A673 (cell line): ENCODE measurements at regions not wholly inside any gene's neighbourhood (a gene's known extent, or its start where the extent isn't known, plus 50 kb on each side); places are given as distances from the start of the nearest gene placed in this dataset.
"Not testable (repeated sequence)": the region's sequence is repeated elsewhere in the genome, so short reads cannot be mapped to it uniquely, and the experiment has no call there.

Experiments used
- BruUV-seq: library from RNA; stranded (reverse); fragments of 400-500 nt; replicated peaks from 2 replicates; lab custom pipeline; 2021; lab: Mats Ljungman, UMichigan
- CTCF ChIA-PET: fragments of 300-600 bp; sonication (Branson Sonifier 250); formaldehyde crosslinking; loops from one replicate; lab custom pipeline; 2022; ENCODE audit warnings: antibody characterized with exemption; lab: Charles Lee
- POLR2A ChIA-PET: fragments of 300-600 bp; sonication (Branson Sonifier 250); formaldehyde crosslinking; loops from one replicate; lab custom pipeline; 2022; ENCODE audit warnings: antibody characterized with exemption; ENCODE audit not compliant: low non-redundant PET; lab: Charles Lee
- DNase-seq: peaks from one replicate; pipeline ENCODE4 v3.0.0-alpha.2; 2015; ENCODE audit warnings: low spot score
- H3K27ac ChIP-seq: fragments of 200-600 bp; sonication (generic); 2 replicates; pipeline ENCODE4 v1.5.1; 2016; ENCODE audit warnings: mixed run types, low read depth, mild to moderate bottlenecking, mixed read lengths, antibody characterized with exemption, low read length; ENCODE audit not compliant: poor library complexity, severe bottlenecking
- H3K27me3 ChIP-seq: fragments of 200-600 bp; sonication (generic); replicated peaks from 2 replicates; pipeline ENCODE4 v1.6.1; 2017; ENCODE audit warnings: mixed run types, low read depth, mild to moderate bottlenecking, mixed read lengths, antibody characterized with exemption, low read length; ENCODE audit not compliant: insufficient read depth, poor library complexity
- H3K36me3 ChIP-seq: fragments of 200-600 bp; sonication (generic); 2 replicates; pipeline ENCODE4 v1.6.1; 2016; ENCODE audit warnings: mixed run types, mild to moderate bottlenecking, mixed read lengths, antibody characterized with exemption, low read length; ENCODE audit not compliant: insufficient read depth, poor library complexity, severe bottlenecking
- H3K4me1 ChIP-seq: fragments of 200-600 bp; sonication (generic); 2 replicates; pipeline ENCODE4 v1.6.1; 2017; ENCODE audit warnings: mixed run types, mild to moderate bottlenecking, mixed read lengths, antibody characterized with exemption, low read length; ENCODE audit not compliant: insufficient read depth, poor library complexity, severe bottlenecking
- H3K4me3 ChIP-seq: fragments of 200-600 bp; sonication (generic); 2 replicates; pipeline ENCODE4 v1.5.1; 2016; ENCODE audit warnings: low read depth, mixed run types, mild to moderate bottlenecking, mixed read lengths, low read length; ENCODE audit not compliant: poor library complexity, severe bottlenecking
- H3K9me3 ChIP-seq: fragments of 200-600 bp; sonication (generic); 2 replicates; pipeline ENCODE4 v1.6.1; 2016; ENCODE audit warnings: mixed run types, low read depth, mild to moderate bottlenecking, mixed read lengths, antibody characterized with exemption, low read length; ENCODE audit not compliant: poor library complexity, severe bottlenecking
- CTCF ChIP-seq: fragments of 300-800, 200-600 bp; sonication (generic); conservative IDR thresholded peaks from 2 replicates; pipeline ENCODE4 v1.5.1; 2017; ENCODE audit warnings: low read depth, mild to moderate bottlenecking, antibody characterized with exemption, low read length, moderate library complexity, mixed read lengths
- EZH2 ChIP-seq: fragments of 200-600 bp; sonication (generic); IDR thresholded peaks from 2 replicates; pipeline ENCODE4 v1.6.1; 2017; ENCODE audit warnings: borderline replicate concordance, low read depth, mild to moderate bottlenecking, mixed read lengths, antibody characterized with exemption, low read length; ENCODE audit not compliant: poor library complexity, severe bottlenecking
- intact Hi-C: fragments of 100-400 bp; cut with micrococcal nuclease; formaldehyde crosslinking; loops from one replicate; pipeline ENCODE4 v1.10.0; 2022; ENCODE audit not compliant: unreplicated experiment

- no peak overlapping the region for H3K4me3 ChIP-seq
- CTCF ChIA-PET, result no interaction called here
- no peaks in the 10 kb centered on the region for H3K36me3 ChIP-seq
- no TSS peak for BruUV-seq
- no peak overlapping the region for H3K27ac ChIP-seq
- DNase-seq, result no peak
- H3K4me1 ChIP-seq, result no peaks in the 10 kb centered on the region
- no peaks in the 10 kb centered on the region for H3K27me3 ChIP-seq
- no peaks in the 10 kb centered on the region for H3K9me3 ChIP-seq
- TF ChIP-seq CTCF (no peak), EZH2 (no peak)
- intact Hi-C loops, result no loop called here
- POLR2A ChIA-PET, result no interaction called here
Observed at GRCh38 chr18:8932866-8933265, 169.6 kb upstream of the NDUFV2 start.

- Histone ChIP-seq H3K4me3 (no peak overlapping the region), H3K36me3 (no peaks in the 10 kb centered on the region), H3K4me1 (no peaks in the 10 kb centered on the region), H3K27me3 (no peaks in the 10 kb centered on the region), H3K27ac (no peak overlapping the region), H3K9me3 (no peaks in the 10 kb centered on the region)
- intact Hi-C loops, result no loop called here
- no TSS peak for BruUV-seq
- DNase-seq, result no peak
- CTCF ChIA-PET, result no interaction called here
- no peak for TF ChIP-seq EZH2
- TF ChIP-seq CTCF, result no peak
- POLR2A ChIA-PET, result no interaction called here
Observed at GRCh38 chr18:8933714-8934284, 168.7 kb upstream of the NDUFV2 start.

GRCh38 chr18:8935346-8935745 lies 167.2 kb upstream of the NDUFV2 start:
- BruUV-seq, intact Hi-C loops, H3K4me3 ChIP-seq, CTCF ChIA-PET, H3K4me1 ChIP-seq, POLR2A ChIA-PET, H3K9me3 ChIP-seq, DNase-seq, H3K36me3 ChIP-seq, H3K27ac ChIP-seq, H3K27me3 ChIP-seq: not testable (repeated sequence)

GRCh38 chr18:8936619-8937018 lies 165.9 kb upstream of the NDUFV2 start:
- CTCF ChIA-PET, result no interaction called here
- Histone ChIP-seq H3K27me3 (no peaks in the 10 kb centered on the region), H3K4me1 (no peaks in the 10 kb centered on the region), H3K9me3 (no peaks in the 10 kb centered on the region), H3K36me3 (no peaks in the 10 kb centered on the region), H3K27ac (no peak overlapping the region), H3K4me3 (no peak overlapping the region)
- POLR2A ChIA-PET, result no interaction called here
- no peak for DNase-seq
- intact Hi-C loops, result no loop called here
- TF ChIP-seq CTCF (no peak), EZH2 (no peak)
- BruUV-seq, result no TSS peak
